Loucy (cell line): ENCODE measurements at regions not wholly inside any gene's neighbourhood (a gene's known extent, or its start where the extent isn't known, plus 50 kb on each side); places are given as distances from the start of the nearest gene placed in this dataset.

Experiments
- H2AFZ ChIP-seq: fragments of 200-600 bp; sonication (generic); 2 replicates; pipeline ENCODE4 v1.6.0; 2016; ENCODE audit warnings: antibody characterized with exemption, mild to moderate bottlenecking, low read length, moderate library complexity
- H3F3A ChIP-seq: fragments of 200-600 bp; 2 replicates; pipeline ENCODE4 v1.6.0; 2016; ENCODE audit warnings: antibody characterized with exemption, low read depth, mild to moderate bottlenecking
- H3K27me3 ChIP-seq: fragments of 200-600 bp; sonication (generic); 2 replicates; pipeline ENCODE4 v1.6.1; 2014; ENCODE audit warnings: low read length, mild to moderate bottlenecking; ENCODE audit not compliant: insufficient read depth, poor library complexity, severe bottlenecking
- H3K36me3 ChIP-seq: fragments of 200-600 bp; sonication (generic); 2 replicates; pipeline ENCODE4 v1.6.1; 2016; ENCODE audit warnings: low read length; ENCODE audit not compliant: insufficient read depth
- H3K4me1 ChIP-seq: fragments of 200-600 bp; sonication (generic); 2 replicates; pipeline ENCODE4 v1.5.1; 2014; ENCODE audit warnings: low read length, mild to moderate bottlenecking; ENCODE audit not compliant: insufficient read depth, poor library complexity, severe bottlenecking
- H3K4me2 ChIP-seq: fragments of 200-600 bp; sonication (generic); 2 replicates; pipeline ENCODE4 v1.6.0; 2014; ENCODE audit warnings: antibody characterized with exemption, low read length, low read depth, mild to moderate bottlenecking; ENCODE audit not compliant: poor library complexity, severe bottlenecking
- H3K4me3 ChIP-seq: fragments of 200-600 bp; sonication (generic); 2 replicates; pipeline ENCODE4 v1.5.1; 2014; ENCODE audit warnings: low read length, mild to moderate bottlenecking, mixed read lengths; ENCODE audit not compliant: poor library complexity, severe bottlenecking
- H3K79me2 ChIP-seq: fragments of 200-600 bp; sonication (generic); 2 replicates; pipeline ENCODE4 v1.6.1; 2014; ENCODE audit warnings: low read length; ENCODE audit not compliant: insufficient read depth
- H3K9ac ChIP-seq: fragments of 200-600 bp; sonication (generic); 2 replicates; pipeline ENCODE4 v1.6.0; 2014; ENCODE audit warnings: mild to moderate bottlenecking, low read depth, low read length, moderate library complexity; ENCODE audit not compliant: poor library complexity, severe bottlenecking
- H3K9me2 ChIP-seq: fragments of 200-600 bp; sonication (generic); replicated peaks from 2 replicates; pipeline ENCODE4 v1.6.1; 2016; ENCODE audit warnings: low read depth, low read length, mixed read lengths
- H3K9me3 ChIP-seq: fragments of 200-600 bp; sonication (generic); 2 replicates; pipeline ENCODE4 v1.6.1; 2014; ENCODE audit warnings: mild to moderate bottlenecking, antibody characterized with exemption, low read length, low read depth; ENCODE audit not compliant: insufficient read depth
- H4K20me1 ChIP-seq: fragments of 200-600 bp; sonication (generic); 2 replicates; pipeline ENCODE4 v1.6.0; 2014; ENCODE audit warnings: antibody characterized with exemption, low read length, mild to moderate bottlenecking; ENCODE audit not compliant: insufficient read depth, poor library complexity, severe bottlenecking
- EZH2phosphoT487 ChIP-seq: fragments of 200-600 bp; IDR thresholded peaks from 2 replicates; pipeline ENCODE4 v1.6.1; 2018; ENCODE audit warnings: antibody characterized with exemption, mild to moderate bottlenecking, moderate library complexity, borderline replicate concordance
- TF ChIP-seq, protein P1 (sequence below): fragments of 200-600 bp; sonication (generic); conservative IDR thresholded peaks from 2 replicates; pipeline ENCODE4 v1.5.1; 2014; ENCODE audit warnings: mild to moderate bottlenecking, antibody characterized with exemption, low read length

DNA sequence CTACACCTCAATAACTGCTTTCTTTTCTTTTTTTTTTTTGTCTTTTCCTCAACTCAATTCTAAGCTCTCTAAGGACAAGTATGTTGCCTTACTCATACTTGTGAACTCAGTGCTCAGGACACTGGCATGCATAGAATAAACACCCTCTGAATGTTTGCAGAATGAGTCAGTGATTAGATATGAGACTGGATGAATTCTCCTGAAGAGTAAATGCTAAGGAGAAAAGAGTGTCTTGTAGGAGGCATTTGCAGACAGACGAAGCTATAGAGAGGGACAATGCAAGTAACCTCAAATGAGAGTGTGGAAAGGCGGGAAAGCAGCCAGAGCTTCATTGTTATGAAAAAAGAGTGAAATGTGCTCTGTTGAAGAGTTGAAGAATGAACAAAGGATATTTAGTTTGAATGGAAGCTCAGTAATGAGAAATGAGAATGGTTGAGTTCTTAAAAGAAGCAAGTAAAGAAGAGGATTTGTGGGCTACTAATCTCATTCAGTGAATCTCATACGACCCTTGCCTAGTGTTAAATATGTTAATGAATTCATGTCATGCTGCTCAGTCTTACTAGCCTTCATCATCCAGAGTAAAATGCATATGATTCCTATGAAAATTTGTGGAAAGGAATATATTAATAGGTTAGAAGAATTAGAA lies 166.1 kb upstream of the DPYD start:
- TF ChIP-seq EZH2phosphoT487: no peak
- TF ChIP-seq, protein P1, sequence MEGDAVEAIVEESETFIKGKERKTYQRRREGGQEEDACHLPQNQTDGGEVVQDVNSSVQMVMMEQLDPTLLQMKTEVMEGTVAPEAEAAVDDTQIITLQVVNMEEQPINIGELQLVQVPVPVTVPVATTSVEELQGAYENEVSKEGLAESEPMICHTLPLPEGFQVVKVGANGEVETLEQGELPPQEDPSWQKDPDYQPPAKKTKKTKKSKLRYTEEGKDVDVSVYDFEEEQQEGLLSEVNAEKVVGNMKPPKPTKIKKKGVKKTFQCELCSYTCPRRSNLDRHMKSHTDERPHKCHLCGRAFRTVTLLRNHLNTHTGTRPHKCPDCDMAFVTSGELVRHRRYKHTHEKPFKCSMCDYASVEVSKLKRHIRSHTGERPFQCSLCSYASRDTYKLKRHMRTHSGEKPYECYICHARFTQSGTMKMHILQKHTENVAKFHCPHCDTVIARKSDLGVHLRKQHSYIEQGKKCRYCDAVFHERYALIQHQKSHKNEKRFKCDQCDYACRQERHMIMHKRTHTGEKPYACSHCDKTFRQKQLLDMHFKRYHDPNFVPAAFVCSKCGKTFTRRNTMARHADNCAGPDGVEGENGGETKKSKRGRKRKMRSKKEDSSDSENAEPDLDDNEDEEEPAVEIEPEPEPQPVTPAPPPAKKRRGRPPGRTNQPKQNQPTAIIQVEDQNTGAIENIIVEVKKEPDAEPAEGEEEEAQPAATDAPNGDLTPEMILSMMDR: no peak
- no peaks in the 10 kb centered on the region for H3K9me2 ChIP-seq
- H3K36me3 ChIP-seq: no peaks in the 10 kb centered on the region
- no peak overlapping the region for H3K9ac ChIP-seq
- H3K9me3 ChIP-seq: no peaks in the 10 kb centered on the region
- no peaks in the 10 kb centered on the region for H3K27me3 ChIP-seq
- H2AFZ ChIP-seq: no peak overlapping the region
- no peaks in the 10 kb centered on the region for H3K4me1 ChIP-seq
- H3K79me2 ChIP-seq: no peaks in the 10 kb centered on the region
- H3K4me3 ChIP-seq: no peak overlapping the region
- H4K20me1 ChIP-seq: no peaks in the 10 kb centered on the region
- H3F3A ChIP-seq: no peaks in the 10 kb centered on the region
- no peak overlapping the region for H3K4me2 ChIP-seq

DNA sequence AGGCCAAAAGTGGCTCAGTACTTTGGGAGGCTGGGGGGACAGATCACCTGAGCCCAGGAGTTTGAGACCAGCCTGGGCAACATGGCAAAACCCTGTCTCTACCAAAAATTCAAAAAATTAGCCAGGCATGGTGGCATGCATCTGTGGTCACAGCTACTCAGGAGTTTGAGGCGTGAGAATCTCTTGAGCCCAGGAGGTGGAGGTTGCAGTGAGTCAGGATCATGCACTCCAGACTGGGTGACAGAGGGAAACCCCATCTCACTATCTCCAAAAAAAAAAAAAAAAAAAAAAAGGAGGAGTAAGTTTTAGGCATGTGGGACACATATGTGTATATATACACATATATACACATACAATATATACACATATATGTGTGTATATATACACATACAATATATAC lies 165.3 kb upstream of the DPYD start:
- TF ChIP-seq, protein P1: no peak
- TF ChIP-seq EZH2phosphoT487: no peak
- Histone ChIP-seq H2AFZ (no peak overlapping the region), H3K79me2 (no peaks in the 10 kb centered on the region), H3K4me1 (no peaks in the 10 kb centered on the region), H3K4me2 (no peak overlapping the region), H3K9me3 (no peaks in the 10 kb centered on the region), H3K4me3 (no peak overlapping the region), H3K9ac (no peak overlapping the region), H3K9me2 (no peaks in the 10 kb centered on the region), H4K20me1 (no peaks in the 10 kb centered on the region), H3K27me3 (no peaks in the 10 kb centered on the region), H3K36me3 (no peaks in the 10 kb centered on the region), H3F3A (no peaks in the 10 kb centered on the region)

DNA sequence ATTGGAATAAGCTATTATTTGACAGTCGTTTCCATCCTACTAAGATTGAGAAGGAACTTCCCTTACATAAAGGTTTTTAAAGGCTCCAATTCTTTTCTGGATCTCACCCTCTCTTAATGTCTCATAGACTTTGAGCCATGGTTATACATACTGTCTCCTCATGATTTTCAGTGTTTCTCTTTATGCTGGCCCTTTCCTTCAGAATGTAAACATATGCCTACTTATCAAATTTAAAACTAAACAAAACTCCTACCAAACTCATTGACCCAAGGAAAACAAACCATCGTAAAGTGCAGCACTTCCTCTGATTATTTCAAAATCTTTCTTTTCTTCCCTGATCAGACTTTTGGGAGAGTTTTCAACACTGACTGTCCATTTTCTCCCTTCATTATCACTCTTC lies 163.4 kb upstream of the DPYD start:
- Histone ChIP-seq H2AFZ (no peak overlapping the region), H3K79me2 (no peaks in the 10 kb centered on the region), H3K4me1 (no peaks in the 10 kb centered on the region), H3F3A (no peaks in the 10 kb centered on the region), H3K36me3 (no peaks in the 10 kb centered on the region), H4K20me1 (no peaks in the 10 kb centered on the region), H3K27me3 (no peaks in the 10 kb centered on the region), H3K9ac (no peak overlapping the region), H3K4me3 (no peak overlapping the region), H3K9me3 (no peaks in the 10 kb centered on the region), H3K4me2 (no peak overlapping the region), H3K9me2 (no peaks in the 10 kb centered on the region)
- TF ChIP-seq EZH2phosphoT487: no peak
- TF ChIP-seq, protein P1: no peak
